Fibroblast of lung (primary cell): ENCODE measurements at regions not wholly inside any gene's neighbourhood (a gene's known extent, or its start where the extent isn't known, plus 50 kb on each side); places are given as distances from the start of the nearest gene placed in this dataset.

Experiments used
- CTCF ChIP-seq, 2 donors: IDR thresholded peaks in 1 of 2; conservative IDR thresholded peaks in 1 of 2; 1 replicate in 1 of 2; 2 replicates in 1 of 2; pipeline ENCODE4 v1.5.1; 2011 to 2012; ENCODE audit warnings: low read length in 2 of 2, control low read depth in 1 of 2, inconsistent platforms in 1 of 2, low read depth in 1 of 2, mild to moderate bottlenecking in 1 of 2
- EZH2 ChIP-seq: IDR thresholded peaks from 2 replicates; pipeline ENCODE4 v1.5.1; 2012; ENCODE audit warnings: low read length, control low read depth, mild to moderate bottlenecking; ENCODE audit errors: missing control alignments

DNA sequence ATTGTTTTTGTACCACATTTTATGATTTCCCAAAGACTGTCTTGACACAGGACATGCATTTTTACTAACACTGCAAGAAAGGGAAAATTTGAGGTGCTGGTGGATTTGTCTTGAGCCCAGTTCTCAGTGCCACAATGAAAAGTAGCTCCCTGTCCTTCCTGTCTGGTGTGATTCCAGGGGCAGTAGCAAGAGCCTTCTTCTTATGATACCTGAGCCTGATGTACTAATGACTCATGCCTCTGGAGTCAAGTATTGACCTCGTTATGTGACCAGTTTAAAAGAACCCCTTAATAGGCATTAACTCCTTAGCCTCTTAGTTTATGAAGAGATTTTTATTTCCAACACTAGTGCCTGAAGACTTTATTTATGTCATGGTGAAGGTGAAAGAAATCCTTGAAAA lies 728.6 kb downstream of the SLC4A3 start:
- TF ChIP-seq CTCF (conservative IDR thresholded peaks at IDR 0.05 in 1 of 2, IDR thresholded peaks at IDR 0.05 in 1 of 2; ENCODE audit: low read depth in 1 of 2, low read length in 2 of 2) = no peak
- no peak for TF ChIP-seq EZH2
